ENCODE measurements at regions not wholly inside any gene's neighbourhood (a gene's known extent, or its start where the extent isn't known, plus 50 kb on each side); places are given as distances from the start of the nearest gene placed in this dataset.
"Not testable (repeated sequence)": the region's sequence is repeated elsewhere in the genome, so short reads cannot be mapped to it uniquely, and the experiment has no call there.

DNA sequence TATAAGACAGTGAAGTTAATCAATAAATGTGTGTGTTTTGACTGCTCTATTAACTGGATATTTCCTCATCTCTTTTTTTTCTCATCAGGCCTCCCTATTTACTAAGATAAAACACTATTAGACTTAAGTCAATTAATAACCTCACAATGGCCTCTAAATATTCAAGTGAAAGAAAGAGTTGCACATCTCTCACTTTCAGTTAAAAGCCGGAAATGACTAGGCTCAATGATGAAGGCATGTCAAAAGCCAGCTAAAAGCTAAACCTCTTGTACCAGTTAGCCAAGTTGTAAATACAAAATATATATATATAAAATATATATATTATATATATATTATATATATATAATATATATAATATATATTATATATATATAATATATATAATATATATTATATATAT lies 127.0 kb upstream of the MEOX2 start:
- DNase-seq (ENCODE audit: low spot score) = no peak

DNA sequence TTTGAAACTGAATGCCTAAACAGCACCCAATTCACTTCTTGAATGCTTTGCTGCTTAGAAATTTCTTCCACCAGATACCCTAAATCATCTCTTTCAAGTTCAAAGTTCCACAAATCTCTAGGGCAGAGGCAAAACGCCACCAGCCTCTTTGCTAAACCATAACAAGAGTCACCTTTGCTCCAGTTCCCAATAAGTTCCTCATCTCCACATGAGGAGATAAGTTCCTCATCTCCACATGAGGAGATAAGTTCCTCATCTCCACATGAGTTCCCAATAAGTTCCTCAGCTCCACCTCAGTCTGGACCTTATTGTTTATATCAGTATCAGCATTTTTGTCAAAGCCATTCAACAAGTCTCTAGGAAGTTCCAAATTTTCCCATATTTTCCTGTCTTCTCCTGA lies 123.9 kb upstream of the MEOX2 start:
- not testable (repeated sequence) for DNase-seq (ENCODE audit: low spot score)

DNA sequence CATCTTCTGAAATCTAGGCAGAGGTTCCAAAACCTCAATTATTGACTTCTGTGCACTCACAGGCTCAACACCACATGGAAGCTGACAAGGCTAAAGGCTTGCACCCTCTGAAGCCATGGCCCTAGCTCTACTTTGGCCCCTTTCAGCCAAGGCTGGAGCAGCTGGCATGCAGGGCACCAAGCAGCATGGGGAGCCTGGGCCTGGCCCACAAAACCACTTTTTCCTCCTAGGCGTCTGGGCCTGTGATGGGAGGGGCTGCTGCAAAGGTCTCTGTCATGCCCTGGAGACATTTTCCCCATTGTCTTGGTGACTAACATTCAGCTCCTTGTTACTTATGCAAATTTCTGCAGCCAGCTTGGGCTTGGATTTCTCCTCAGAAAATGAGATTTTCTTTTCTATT lies 123.5 kb upstream of the MEOX2 start:
- not testable (repeated sequence) for DNase-seq (ENCODE audit: low spot score)

DNA sequence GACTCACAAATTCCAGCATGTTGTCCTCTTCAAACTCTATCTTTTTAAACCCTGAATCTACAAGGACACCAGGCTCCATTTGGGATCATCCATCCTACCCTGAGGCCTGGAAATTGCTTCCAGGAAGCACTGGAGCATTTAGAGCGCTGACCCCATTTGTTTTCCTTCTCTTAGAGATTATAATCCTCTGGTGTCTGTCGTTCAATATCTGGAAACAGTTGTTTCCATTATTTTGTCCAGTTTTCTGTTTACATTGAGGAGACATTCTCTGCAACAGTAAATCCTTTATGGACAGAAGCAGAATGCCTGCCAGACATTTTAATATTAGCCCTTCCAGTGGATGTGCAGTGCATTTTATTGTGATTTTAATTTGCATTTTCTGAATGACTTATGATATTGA lies 119.4 kb upstream of the MEOX2 start:
- no peak for DNase-seq (ENCODE audit: low spot score)

DNA sequence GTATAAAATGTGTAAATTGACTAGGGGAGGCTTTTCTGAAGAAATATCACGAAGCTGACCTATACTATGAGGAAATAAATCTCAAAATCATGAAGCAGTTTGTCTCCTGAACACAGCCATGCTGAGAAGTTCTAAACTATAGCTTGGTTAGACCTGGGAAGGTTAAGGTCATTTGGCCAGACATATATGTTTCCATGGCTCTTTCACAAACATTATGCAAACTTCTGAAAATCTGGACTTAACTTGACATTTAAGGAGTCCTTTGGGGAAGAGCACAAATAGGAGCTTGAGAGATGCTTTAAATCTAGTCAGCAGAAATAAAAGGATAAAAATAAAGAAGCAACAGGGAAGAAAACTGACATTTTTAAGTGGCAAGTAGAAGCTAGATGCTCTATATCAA lies 115.9 kb upstream of the MEOX2 start:
- no peak for DNase-seq (ENCODE audit: low spot score)

DNA sequence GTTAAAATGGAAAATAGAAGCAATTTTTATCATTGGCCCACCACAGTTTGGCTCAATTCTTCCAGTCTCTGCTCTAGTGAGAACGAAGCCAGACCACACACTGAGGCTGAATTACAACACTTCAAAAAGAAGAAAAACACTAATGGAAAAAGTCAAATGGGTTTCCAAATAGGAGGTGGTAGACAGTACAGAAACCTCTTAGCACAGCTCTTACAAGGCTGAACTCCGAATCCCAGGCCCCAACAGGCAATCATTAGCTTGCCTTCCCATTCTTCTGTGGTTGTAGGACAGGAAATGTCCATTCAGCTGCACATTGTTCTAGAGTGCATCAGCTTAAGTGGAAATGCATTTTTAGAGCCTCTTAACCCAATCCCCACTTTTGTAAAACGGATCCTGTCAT lies 115.1 kb upstream of the MEOX2 start:
- no peak for DNase-seq (ENCODE audit: low spot score)

DNA sequence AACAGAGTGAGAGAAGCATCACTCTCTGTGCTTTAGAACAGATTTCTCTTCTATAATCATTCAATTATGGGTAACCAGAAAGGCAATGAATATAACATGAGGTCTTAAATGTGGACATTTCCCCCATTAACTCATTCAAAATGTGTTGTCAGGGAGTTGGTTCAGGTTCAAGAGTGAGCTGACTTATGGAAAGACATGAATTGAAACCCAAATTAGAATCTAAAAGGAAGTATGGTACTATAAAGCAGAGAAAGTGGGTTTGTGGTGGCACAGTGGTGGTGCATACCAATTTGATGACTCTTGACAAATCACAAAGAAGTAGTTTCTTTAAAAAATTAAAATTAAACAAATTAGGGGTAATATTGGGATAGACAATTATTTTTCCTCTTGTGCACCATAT lies 114.6 kb upstream of the MEOX2 start:
- no peak for DNase-seq (ENCODE audit: low spot score)

DNA sequence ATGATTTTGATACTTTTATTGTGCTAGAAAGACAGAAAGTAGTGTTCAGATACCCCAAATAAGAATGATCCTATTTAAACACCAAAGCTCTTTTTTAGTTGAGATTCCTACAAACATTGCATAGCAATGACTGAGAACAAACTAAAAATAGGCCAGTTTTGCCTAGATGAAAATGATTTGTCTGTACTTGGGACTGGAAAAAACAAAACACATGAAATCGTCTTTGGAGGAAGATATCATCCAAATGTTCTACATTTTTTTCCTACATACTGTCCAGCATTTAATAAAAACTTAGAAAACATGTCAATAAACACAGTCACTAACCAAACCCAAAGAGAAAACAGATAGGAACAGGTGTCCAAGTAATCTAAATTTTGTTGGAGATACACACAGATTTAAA lies 111.6 kb upstream of the MEOX2 start:
- no peak for DNase-seq (ENCODE audit: low spot score)

DNA sequence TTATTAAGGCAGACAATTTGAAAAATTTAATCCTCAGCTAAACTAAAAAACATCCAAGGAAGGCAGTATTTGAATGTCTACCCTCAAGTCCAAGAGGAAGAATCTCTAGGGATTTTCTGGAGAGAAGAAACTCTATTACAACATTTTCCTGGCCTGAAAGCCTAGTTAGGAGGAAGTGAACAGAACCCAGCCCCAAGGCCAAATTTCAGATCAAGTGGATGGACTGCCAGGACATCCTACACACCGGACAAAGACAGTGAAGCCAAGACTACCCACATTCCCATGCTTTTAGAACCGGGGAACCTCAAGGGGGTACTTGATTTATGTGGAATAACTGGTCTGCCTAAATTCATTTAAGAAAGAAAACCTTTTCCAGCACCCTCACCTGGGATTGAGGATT lies 108.9 kb upstream of the MEOX2 start:
- DNase-seq (ENCODE audit: low spot score) = no peak

DNA sequence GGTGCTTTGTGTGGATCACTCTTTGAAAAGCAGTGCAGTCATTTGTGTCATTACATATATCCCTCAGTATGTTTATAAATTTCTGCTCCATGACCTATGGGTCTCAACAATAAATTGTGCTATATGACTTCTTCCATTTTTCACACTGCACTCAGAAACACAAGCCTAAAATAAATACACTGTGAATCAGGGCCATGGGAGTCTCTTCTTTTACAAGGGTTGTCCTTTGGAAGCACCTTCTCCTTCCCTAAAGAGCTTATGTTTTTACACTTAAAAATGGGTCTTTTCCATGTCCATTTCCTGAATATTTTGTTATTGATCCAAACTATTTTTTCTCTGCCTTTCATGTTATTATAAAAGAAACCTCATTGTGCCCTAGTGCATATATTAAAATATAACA lies 108.3 kb upstream of the MEOX2 start:
- no peak for DNase-seq (ENCODE audit: low spot score)

DNA sequence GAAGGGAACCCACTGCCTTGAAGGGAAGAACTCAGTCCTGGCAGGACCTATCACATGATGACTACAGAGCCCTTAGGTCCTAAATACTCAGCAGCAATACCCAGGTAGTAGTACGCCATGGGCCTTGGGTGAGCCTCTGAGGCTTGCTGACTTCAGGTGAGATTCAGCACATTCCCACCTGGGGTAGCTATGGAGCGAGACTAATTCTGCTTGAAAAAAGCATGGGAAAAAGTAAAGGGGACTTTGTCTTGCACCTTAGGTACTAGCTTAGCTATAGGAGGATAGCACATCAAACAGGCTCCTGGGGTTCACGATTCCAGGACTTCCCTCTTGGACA lies 98.2 kb upstream of the MEOX2 start:
- no peak for DNase-seq (ENCODE audit: low spot score)

DNA sequence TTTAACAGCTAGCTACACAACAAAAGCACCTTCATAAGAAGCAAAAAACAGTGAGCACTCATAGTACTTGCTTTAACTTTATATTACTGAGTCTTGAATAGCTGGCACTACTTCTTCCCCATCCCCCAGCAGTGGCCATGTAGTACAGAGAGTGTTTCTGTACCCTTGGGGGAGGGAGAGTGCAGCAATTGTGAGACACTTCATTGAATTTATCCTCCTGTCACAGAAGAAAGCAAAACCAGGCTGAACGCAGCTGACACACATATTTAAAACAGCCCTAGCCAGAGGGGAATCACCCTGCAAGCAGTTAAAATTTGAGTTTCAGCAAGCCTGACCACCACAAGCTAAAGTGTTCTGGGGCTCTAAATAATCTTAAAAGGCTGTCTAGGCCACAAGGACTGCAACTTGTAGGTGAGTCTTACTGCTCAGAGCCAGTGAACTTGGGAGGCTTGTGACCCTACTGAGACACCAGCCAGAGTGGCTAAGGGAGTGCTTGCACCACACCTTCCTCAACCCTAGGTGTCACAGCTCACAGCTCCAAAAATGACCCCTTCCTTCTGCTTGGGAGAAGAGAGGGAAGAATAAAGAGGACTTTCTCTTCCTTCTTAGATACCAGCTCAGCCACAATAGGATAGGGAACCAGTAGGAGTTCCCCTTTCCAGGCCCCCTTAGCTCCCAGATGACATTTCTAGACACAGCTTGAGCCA lies 97.7 kb upstream of the MEOX2 start:
- no peak for DNase-seq (ENCODE audit: low spot score)

DNA sequence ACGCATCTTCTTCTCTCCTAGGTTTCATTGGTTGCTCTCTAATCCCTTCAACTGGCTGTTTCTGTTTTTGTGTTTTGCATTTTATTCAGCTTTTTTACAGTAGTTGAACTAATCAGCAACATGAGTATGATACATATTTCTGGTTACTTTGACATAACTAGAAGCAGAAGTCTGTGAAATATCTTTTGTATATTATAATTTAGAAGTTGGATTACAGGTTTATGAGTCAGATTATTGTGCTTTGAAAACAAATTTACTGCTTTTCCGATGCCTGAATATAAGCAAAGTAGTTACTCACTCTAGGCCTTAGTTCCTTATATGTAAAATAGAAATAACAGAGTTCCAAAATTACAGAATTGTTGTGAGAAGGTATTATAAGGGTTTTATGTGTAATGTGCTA lies 96.2 kb upstream of the MEOX2 start:
- no peak for DNase-seq (ENCODE audit: low spot score)

DNA sequence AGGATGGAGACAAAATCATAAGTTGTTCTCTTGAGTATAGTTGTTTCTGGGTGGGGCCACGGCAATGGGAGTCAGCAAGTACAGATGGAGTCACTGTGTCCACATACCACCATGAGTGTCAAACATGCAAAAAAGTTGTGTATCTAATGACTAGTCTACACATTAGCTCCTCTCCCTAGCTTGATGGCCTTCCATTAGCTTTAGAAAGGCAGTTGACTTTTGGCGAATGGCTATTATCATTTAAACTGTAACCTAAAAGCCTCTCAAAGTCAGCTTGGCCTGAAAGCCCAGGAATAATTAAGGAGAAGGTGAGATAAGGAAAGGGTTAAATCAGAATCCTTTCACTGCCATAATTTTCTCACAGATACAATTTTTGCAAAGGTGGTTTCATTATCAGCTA lies 95.5 kb upstream of the MEOX2 start:
- DNase-seq (ENCODE audit: low spot score) = no peak

DNA sequence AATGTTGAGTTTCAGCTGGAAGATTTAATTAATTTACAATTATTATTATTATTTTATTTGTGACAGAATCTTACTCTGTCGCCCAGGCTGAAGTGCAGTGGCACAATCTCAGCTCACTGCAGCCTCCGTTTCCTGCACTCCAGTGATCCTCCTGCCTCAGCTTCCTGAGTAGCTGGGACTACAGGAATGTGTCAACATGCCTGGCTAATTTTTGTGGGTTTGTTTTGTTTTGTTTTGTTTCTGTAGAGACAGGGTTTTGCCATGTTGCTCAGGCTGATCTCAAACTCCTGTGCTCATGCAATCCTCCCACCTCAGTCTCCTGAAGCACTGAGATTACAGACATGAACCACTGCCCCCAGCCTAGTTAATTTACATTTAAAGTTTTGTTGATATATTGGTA lies 93.8 kb upstream of the MEOX2 start:
- DNase-seq (ENCODE audit: low spot score) = no peak

DNA sequence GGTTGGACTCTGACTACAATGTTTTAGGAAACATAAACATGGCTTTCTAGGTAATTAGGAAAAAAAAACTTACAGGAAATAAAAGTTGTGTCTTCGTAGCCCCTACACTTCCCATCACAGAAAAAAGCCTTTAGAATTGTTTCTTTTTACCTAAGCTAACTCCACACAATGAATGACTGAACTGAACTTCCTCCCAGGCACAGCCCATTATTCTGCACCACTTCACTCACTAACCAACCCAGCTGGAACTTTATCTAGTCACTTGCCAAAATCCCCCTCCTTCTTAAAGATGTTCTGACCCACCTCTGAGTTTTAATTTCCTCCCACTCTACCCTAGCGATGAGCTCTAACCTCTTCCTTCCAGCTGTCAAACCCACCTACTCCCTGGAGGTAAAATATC lies 91.7 kb upstream of the MEOX2 start:
- DNase-seq (ENCODE audit: low spot score) = no peak

DNA sequence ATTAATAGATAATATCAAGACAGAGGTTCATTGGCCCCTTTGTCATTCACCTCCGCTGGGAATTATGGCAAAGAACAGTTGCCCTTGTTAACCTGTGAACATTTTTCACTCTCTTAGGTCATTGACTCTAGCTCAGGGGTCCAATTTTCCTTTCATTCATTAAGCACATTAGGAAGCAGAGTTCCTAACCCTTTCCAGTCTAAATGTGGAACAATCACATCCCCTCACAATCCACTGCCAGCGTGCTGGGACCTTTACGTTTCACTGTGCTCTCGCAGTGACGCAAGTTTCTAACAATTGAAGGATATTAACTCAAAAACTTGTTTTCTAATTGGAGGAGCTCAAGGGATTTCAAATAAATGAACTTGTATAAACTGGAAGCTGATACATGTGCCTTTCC lies 79.3 kb upstream of the MEOX2 start:
- DNase-seq (ENCODE audit: low spot score) = no peak

DNA sequence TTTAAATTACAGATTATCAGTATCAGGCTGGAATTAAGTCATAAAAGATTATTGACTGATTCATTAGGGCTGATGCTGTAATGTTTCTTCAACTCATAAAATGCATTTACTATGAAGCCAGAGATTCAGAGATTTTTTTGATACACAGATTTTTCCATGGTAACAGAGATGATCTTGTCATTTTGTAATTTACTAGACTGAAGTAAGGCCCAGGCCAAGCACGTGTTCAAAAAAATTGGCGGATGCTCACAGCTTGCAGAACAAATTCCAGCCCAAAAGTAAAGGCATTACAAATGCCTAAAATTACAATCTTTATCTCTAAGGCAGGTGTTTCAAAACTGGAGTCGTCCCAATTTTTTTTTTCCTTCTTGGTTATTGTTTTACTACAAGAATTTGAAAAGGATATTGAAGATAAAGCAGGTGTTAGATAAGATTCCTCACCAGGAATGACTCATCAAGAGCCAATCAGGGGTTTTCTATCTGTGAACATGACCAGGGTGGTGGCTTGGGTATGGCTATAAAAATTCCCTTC lies 78.4 kb upstream of the MEOX2 start:
- no peak for DNase-seq (ENCODE audit: low spot score)

DNA sequence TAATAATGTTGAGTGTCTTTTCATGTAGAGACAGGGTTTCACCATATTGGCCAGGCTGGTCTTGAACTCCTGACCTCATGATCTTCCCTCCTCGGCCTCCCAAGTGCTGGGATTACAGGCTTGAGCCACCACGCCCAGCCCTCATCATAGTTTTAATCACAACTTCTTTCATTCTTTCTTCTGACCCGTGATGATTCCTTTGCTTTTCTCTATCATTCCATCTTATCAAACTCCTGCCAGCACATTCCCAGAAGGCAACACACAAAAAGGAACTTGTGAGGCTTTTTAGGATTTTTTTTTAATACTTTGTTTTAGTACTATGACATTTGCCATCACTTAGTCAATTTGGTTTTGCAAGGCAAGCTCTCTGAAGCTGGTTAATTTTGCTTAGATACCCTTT lies 77.5 kb upstream of the MEOX2 start:
- no peak for DNase-seq (ENCODE audit: low spot score)

DNA sequence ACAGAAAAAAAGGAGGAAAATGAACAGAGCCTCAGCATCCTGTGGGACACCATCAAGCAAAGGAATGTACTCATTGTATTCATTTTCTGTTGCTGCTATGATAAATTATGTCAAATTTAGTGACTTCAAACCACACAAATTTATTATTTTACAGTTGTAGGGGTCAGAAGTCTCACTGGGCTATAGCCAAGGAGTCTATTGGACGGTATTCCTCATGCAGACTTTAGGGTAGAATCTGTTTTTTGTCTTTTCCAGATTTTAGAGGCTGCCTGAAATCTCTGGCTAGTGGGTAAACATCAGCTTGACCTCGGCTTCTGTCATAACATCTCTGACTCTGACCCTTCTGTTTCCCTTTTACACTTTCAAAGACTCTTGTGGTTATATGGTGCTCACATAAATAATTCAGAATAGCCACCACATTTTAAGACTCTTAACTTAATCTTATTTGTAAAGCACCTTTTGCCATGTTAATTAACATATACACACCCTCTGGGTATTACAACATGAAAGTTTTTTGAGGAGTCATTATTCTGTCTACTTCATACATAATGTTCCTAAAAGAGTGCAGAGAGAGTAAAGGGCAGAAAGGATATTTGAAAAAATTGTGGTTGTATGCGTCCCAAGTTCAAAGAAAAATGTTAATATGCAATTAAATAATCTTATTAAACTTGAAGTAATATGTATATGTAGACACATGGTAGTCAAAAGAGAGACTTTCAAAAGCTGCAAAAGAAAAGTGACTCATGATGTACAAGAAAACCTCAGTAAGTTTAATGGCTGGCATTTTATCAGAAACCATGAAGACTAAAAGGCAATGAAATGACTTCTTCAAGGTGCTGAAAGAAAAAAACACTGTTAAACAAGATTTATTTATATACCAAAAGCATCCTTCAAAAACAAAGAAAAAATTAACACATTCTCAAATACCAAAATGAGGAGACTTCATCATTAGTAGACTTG lies 70.8 kb upstream of the MEOX2 start:
- DNase-seq (ENCODE audit: low spot score) = no peak

DNA sequence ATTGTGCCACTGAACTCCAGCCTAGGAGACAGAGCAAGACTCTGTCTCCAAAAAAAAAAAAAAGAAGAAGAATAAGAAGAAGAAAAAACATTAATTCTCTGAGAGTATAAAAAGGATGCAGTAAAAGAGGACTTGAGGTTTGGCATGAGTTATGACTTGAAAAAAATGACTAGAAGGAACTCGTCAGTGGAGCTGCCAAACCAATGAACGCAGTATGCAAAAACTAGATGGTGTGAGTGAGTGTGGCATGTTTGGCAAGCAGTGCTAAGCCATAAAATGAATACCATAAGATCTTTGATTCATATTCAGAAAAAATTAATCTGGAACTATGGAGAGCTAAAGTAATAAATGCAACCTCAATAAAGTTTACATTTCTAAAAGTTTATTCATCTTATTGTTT lies 68.6 kb upstream of the MEOX2 start:
- no peak for DNase-seq (ENCODE audit: low spot score)

DNA sequence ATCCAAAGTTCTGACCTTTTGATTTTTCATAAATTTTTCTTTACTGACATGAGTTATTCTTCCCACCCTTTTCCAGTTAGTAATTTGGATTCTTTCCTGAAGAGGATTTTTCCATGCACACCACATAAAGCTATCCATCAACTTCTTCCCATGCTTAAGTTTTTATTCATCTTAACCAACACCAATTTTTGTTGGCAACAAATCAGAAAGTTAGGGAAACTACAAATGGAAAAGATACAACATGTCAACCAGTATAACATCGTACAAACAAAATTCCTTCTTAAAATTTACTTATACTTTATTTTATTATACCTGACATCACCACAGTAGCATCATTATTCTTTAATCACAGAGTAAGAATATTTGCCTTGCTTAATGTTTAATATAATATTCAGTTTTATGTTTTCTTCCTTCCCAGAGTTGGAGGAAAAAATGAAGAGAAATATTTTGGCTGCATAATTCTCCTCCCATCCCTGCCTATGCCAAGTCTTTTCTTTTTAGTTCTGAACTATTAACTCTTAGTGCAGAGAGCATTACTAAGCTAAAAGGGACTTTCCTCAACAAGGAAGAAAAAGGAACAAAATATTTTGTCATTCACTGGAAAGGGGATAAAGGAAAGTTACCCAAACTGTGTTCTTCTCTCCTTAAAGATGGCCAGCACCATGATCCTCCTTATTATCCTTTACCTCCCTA lies 67.5 kb upstream of the MEOX2 start:
- DNase-seq (ENCODE audit: low spot score) = no peak

DNA sequence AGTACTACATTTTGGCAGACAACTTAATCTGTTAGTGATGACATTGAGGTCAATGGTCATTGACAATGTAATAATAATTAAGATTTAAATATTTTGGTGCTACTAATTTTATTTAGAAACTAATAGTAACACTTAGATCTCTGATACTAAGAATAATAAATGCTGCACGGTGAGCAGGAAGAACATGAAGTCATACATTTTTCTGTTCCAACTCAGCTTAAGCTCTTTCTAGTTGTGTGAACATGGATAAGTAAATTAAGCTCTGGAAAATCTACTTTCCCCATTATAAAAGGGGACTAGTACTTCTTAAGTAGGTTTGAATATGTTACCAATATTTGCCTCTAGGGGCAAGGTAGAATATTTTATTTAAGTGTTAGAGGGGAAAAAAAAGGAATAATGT lies 65.9 kb upstream of the MEOX2 start:
- no peak for DNase-seq (ENCODE audit: low spot score)

All from left forelimb (tissue), 1 donor.